Activated T-helper 1 cell treated with anti-CD3 and anti-CD28 coated beads, Interleukin-12 subunit alpha, Interleukin-12 subunit beta, Interleukin-2, Interleukin-4 antibody, amounts not matched to agents 30 ng/mL and 10 ng/mL and 1 ng/mL, durations not matched to agents 14 hours and 24 hours and 36 hours (primary cell): ENCODE measurements at regions not wholly inside any gene's neighbourhood (a gene's known extent, or its start where the extent isn't known, plus 50 kb on each side); places are given as distances from the start of the nearest gene placed in this dataset.

ENCODE experiments used
- DNase-seq: peaks from one replicate; pipeline ENCODE4 v3.0.0; 2021; ENCODE audit warnings: low spot score
- H3K27ac Mint-ChIP-seq: one replicate; pipeline ENCODE4 v1.8.0; 2021; ENCODE audit warnings: mild to moderate bottlenecking, mixed read lengths
- H3K27me3 Mint-ChIP-seq: one replicate; pipeline ENCODE4 v1.8.0; 2022; ENCODE audit warnings: mild to moderate bottlenecking, moderate library complexity, mixed read lengths; ENCODE audit not compliant: insufficient read depth
- H3K36me3 Mint-ChIP-seq: one replicate; pipeline ENCODE4 v1.8.0; 2021; ENCODE audit warnings: low read depth, mixed read lengths
- H3K4me1 Mint-ChIP-seq: one replicate; pipeline ENCODE4 v1.8.0; 2021; ENCODE audit warnings: low read depth, mixed read lengths
- H3K4me3 Mint-ChIP-seq: one replicate; pipeline ENCODE4 v1.8.0; 2021; ENCODE audit warnings: mild to moderate bottlenecking, moderate library complexity, mixed read lengths
- H3K9me3 Mint-ChIP-seq: one replicate; pipeline ENCODE4 v1.8.0; 2021; ENCODE audit warnings: mixed read lengths
- intact Hi-C: fragments of 100-400 bp; cut with micrococcal nuclease; formaldehyde crosslinking; loops from one replicate; pipeline ENCODE4 v1.15.1; 2024

- no peaks in the 10 kb centered on the region for H3K9me3 Mint-ChIP-seq
- H3K4me3 Mint-ChIP-seq: no peak overlapping the region
- intact Hi-C loops: no loop called here
- peak; percentile 27 for DNase-seq
- H3K27ac Mint-ChIP-seq: no peak overlapping the region
- H3K4me1 Mint-ChIP-seq: peaks cover 46% of the 10 kb centered on the region
- peaks cover 56% of the 10 kb centered on the region for H3K27me3 Mint-ChIP-seq
- H3K36me3 Mint-ChIP-seq: peaks cover 2% of the 10 kb centered on the region
These were observed 311.3 kb downstream of the UACA start for GRCh38 chr15:70451821-70452653.

- Mint-ChIP-seq H3K27ac (no peak overlapping the region), H3K36me3 (peaks cover 2% of the 10 kb centered on the region), H3K27me3 (peaks cover 56% of the 10 kb centered on the region), H3K9me3 (no peaks in the 10 kb centered on the region), H3K4me3 (no peak overlapping the region), H3K4me1 (peaks cover 46% of the 10 kb centered on the region)
- intact Hi-C loops: no loop called here
- DNase-seq: no peak
These were observed 313.3 kb downstream of the UACA start for GRCh38 chr15:70450142-70450443.

- peaks cover 2% of the 10 kb centered on the region for H3K36me3 Mint-ChIP-seq
- intact Hi-C loops: no loop called here
- H3K9me3 Mint-ChIP-seq: no peaks in the 10 kb centered on the region
- H3K27ac Mint-ChIP-seq: no peak overlapping the region
- H3K4me1 Mint-ChIP-seq: peaks cover 46% of the 10 kb centered on the region
- H3K4me3 Mint-ChIP-seq: no peak overlapping the region
- peaks cover 58% of the 10 kb centered on the region for H3K27me3 Mint-ChIP-seq
- no peak for DNase-seq
These were observed 313.8 kb downstream of the UACA start for GRCh38 chr15:70449311-70450141.

GRCh38 chr15:70447928-70448698 lies 315.2 kb downstream of the UACA start:
- Mint-ChIP-seq H3K36me3 (peaks cover 2% of the 10 kb centered on the region), H3K27me3 (peaks cover 58% of the 10 kb centered on the region)

GRCh38 chr15:70447521-70447920 lies 315.8 kb downstream of the UACA start:
- peaks cover 2% of the 10 kb centered on the region for H3K36me3 Mint-ChIP-seq
- no peaks in the 10 kb centered on the region for H3K9me3 Mint-ChIP-seq
- DNase-seq: no peak
- intact Hi-C loops: loop anchor here (2.0 kb wide), 1 partner anchor 27 kb away; no protein-coding TSS in a partner anchor
- H3K27ac Mint-ChIP-seq: no peak overlapping the region
- H3K27me3 Mint-ChIP-seq: peaks cover 64% of the 10 kb centered on the region
- no peak overlapping the region for H3K4me3 Mint-ChIP-seq
- peaks cover 36% of the 10 kb centered on the region for H3K4me1 Mint-ChIP-seq

More at GRCh38 chr15:70447928-70448698, 315.2 kb downstream of the UACA start:
- Mint-ChIP-seq H3K4me3 (no peak overlapping the region), H3K27ac (no peak overlapping the region), H3K9me3 (no peaks in the 10 kb centered on the region), H3K4me1 (peaks cover 39% of the 10 kb centered on the region)
- DNase-seq: no peak
- intact Hi-C loops: loop anchor here (2.0 kb wide), 1 partner anchor 27 kb away; no protein-coding TSS in a partner anchor

GRCh38 chr15:70447081-70447480 lies 316.3 kb downstream of the UACA start:
- Mint-ChIP-seq H3K36me3 (peaks cover 2% of the 10 kb centered on the region), H3K27me3 (peaks cover 67% of the 10 kb centered on the region), H3K9me3 (no peaks in the 10 kb centered on the region), H3K4me1 (peaks cover 32% of the 10 kb centered on the region), H3K27ac (no peak overlapping the region), H3K4me3 (no peak overlapping the region)
- DNase-seq: no peak
- intact Hi-C loops: loop anchor here (2.0 kb wide), 1 partner anchor 28 kb away; no protein-coding TSS in a partner anchor

GRCh38 chr15:70443486-70444273 lies 319.7 kb downstream of the UACA start:
- DNase-seq: no peak

GRCh38 chr15:70442616-70443321 lies 320.6 kb downstream of the UACA start:
- H3K4me3 Mint-ChIP-seq: no peak overlapping the region
- H3K36me3 Mint-ChIP-seq: no peaks in the 10 kb centered on the region
- DNase-seq: no peak
- intact Hi-C loops: no loop called here
- peaks cover 60% of the 10 kb centered on the region for H3K27me3 Mint-ChIP-seq
- H3K9me3 Mint-ChIP-seq: no peaks in the 10 kb centered on the region
- H3K4me1 Mint-ChIP-seq: peaks cover 5% of the 10 kb centered on the region
- no peak overlapping the region for H3K27ac Mint-ChIP-seq

More at GRCh38 chr15:70443486-70444273, 319.7 kb downstream of the UACA start:
- H3K27me3 Mint-ChIP-seq: peaks cover 65% of the 10 kb centered on the region
- H3K4me1 Mint-ChIP-seq: peaks cover 14% of the 10 kb centered on the region
- no peak overlapping the region for H3K27ac Mint-ChIP-seq
- H3K9me3 Mint-ChIP-seq: no peaks in the 10 kb centered on the region
- intact Hi-C loops: no loop called here
- no peak overlapping the region for H3K4me3 Mint-ChIP-seq
- H3K36me3 Mint-ChIP-seq: peaks cover 1% of the 10 kb centered on the region

- Mint-ChIP-seq H3K27ac (no peak overlapping the region), H3K4me3 (no peak overlapping the region), H3K36me3 (no peaks in the 10 kb centered on the region), H3K9me3 (no peaks in the 10 kb centered on the region), H3K27me3 (peaks cover 57% of the 10 kb centered on the region), H3K4me1 (no peaks in the 10 kb centered on the region)
- intact Hi-C loops: no loop called here
- no peak for DNase-seq
These were observed 321.1 kb downstream of the UACA start for GRCh38 chr15:70442211-70442610.

- DNase-seq: no peak
- Mint-ChIP-seq H3K27me3 (peaks cover 45% of the 10 kb centered on the region), H3K27ac (no peak overlapping the region), H3K9me3 (no peaks in the 10 kb centered on the region), H3K4me1 (peaks cover 13% of the 10 kb centered on the region), H3K36me3 (no peaks in the 10 kb centered on the region), H3K4me3 (no peak overlapping the region)
- intact Hi-C loops: no loop called here
These were observed 322.8 kb downstream of the UACA start for GRCh38 chr15:70440416-70441138.

- H3K4me1 Mint-ChIP-seq: peaks cover 20% of the 10 kb centered on the region
- no peaks in the 10 kb centered on the region for H3K36me3 Mint-ChIP-seq
- intact Hi-C loops: no loop called here
- H3K9me3 Mint-ChIP-seq: no peaks in the 10 kb centered on the region
- DNase-seq: no peak
- H3K4me3 Mint-ChIP-seq: no peak overlapping the region
- H3K27me3 Mint-ChIP-seq: peaks cover 45% of the 10 kb centered on the region
- no peak overlapping the region for H3K27ac Mint-ChIP-seq
These were observed 323.5 kb downstream of the UACA start for GRCh38 chr15:70439880-70440279.
